ENCODE measurements at regions not wholly inside any gene's neighbourhood (a gene's known extent, or its start where the extent isn't known, plus 50 kb on each side); places are given as distances from the start of the nearest gene placed in this dataset.

- peaks cover 4% of the 10 kb centered on the region for H3K9me3 Mint-ChIP-seq
- no peaks in the 10 kb centered on the region for H3K36me3 Mint-ChIP-seq (ENCODE audit: low read depth)
- no peaks in the 10 kb centered on the region for H3K27me3 Mint-ChIP-seq
- no peak for ATAC-seq (replicated peaks)
- no peak overlapping the region for H3K27ac Mint-ChIP-seq
- H3K4me3 Mint-ChIP-seq = no peak overlapping the region
- no peaks in the 10 kb centered on the region for H3K4me1 Mint-ChIP-seq
Observed at GRCh38 chr10:11387044-11387443, 224.4 kb downstream of the USP6NL start.
